K562 (cell line): ENCODE measurements at regions not wholly inside any gene's neighbourhood (a gene's known extent, or its start where the extent isn't known, plus 50 kb on each side); places are given as distances from the start of the nearest gene placed in this dataset.

Source experiments
- ATF2 ChIP-seq: sonication (generic); formaldehyde crosslinking; IDR thresholded peaks from 2 replicates; pipeline ENCODE4 v1.8.1; 2022; ENCODE audit warnings: missing genetic modification reagents
- COPS2 ChIP-seq: fragments of 450-650 bp; conservative IDR thresholded peaks from 2 replicates; pipeline ENCODE4 v1.6.1; 2016; ENCODE audit warnings: mild to moderate bottlenecking, moderate library complexity
- CTCF ChIP-seq, 3 experiments: IDR thresholded peaks in 2 of 3; conservative IDR thresholded peaks in 1 of 3; 2 replicates each; pipeline ENCODE4 v1.5.1; 2011 to 2012; ENCODE audit warnings: low read length in 3 of 3, mild to moderate bottlenecking in 3 of 3, control low read depth in 2 of 3, improper control_type of control experiment in 1 of 3, inconsistent platforms in 1 of 3, low read depth in 1 of 3, mixed read lengths in 1 of 3, moderate library complexity in 1 of 3; ENCODE audit not compliant: insufficient read depth in 2 of 3
- EZH2 ChIP-seq: IDR thresholded peaks from 2 replicates; pipeline ENCODE4 v1.6.1; 2012; ENCODE audit warnings: low read depth, mild to moderate bottlenecking, inconsistent platforms, low read length, borderline replicate concordance
- FOXJ3 ChIP-seq: sonication (generic); formaldehyde crosslinking; IDR thresholded peaks from 2 replicates; pipeline ENCODE4 v1.4.0; 2020; ENCODE audit warnings: mild to moderate bottlenecking, missing genetic modification reagents
- NCOA1 ChIP-seq: fragments of 450-650 bp; IDR thresholded peaks from 2 replicates; pipeline ENCODE4 v1.6.1; 2016; ENCODE audit warnings: low read depth
- POLR2AphosphoS5 ChIP-seq: IDR thresholded peaks from 2 replicates; pipeline ENCODE4 v1.6.1; 2011; ENCODE audit warnings: mild to moderate bottlenecking, low read depth, low read length, moderate library complexity; ENCODE audit not compliant: control insufficient read depth, insufficient read depth
- RBM14 ChIP-seq: fragments of 200-400 bp; formaldehyde crosslinking; IDR thresholded peaks from 2 replicates; pipeline ENCODE4 v1.6.1; 2018; ENCODE audit warnings: low read depth, mild to moderate bottlenecking, low read length, moderate library complexity, borderline replicate concordance; ENCODE audit not compliant: insufficient read depth
- SP1 ChIP-seq: sonication (generic); formaldehyde crosslinking; IDR thresholded peaks from 2 replicates; pipeline ENCODE4 v1.8.1; 2022; ENCODE audit warnings: mild to moderate bottlenecking, missing genetic modification reagents
- TAF1 ChIP-seq: IDR thresholded peaks from 2 replicates; pipeline ENCODE4 v1.6.1; 2011; ENCODE audit warnings: mild to moderate bottlenecking, low read length, moderate library complexity; ENCODE audit not compliant: insufficient read depth, control insufficient read depth, severe bottlenecking; ENCODE audit errors: extremely low read depth
- USF1 ChIP-seq: sonication (generic); formaldehyde crosslinking; IDR thresholded peaks from 2 replicates; pipeline ENCODE4 v1.9.0; 2022; ENCODE audit warnings: mild to moderate bottlenecking, missing genetic modification reagents
- ZBTB1 ChIP-seq: sonication (generic); formaldehyde crosslinking; IDR thresholded peaks from 2 replicates; pipeline ENCODE4 v1.8.1; 2023; ENCODE audit warnings: missing genetic modification reagents, low read depth, mild to moderate bottlenecking, borderline replicate concordance
- ZNF311 ChIP-seq: fragments of 250-450 bp; sonication (Bioruptor Pico); IDR thresholded peaks from 2 replicates; pipeline ENCODE4 v1.4.0; 2020; ENCODE audit warnings: mild to moderate bottlenecking, moderate library complexity
- ZNF696 ChIP-seq: fragments of 250-450 bp; sonication (Bioruptor Pico); conservative IDR thresholded peaks from 2 replicates; pipeline ENCODE4 v1.4.0; 2020; ENCODE audit warnings: mild to moderate bottlenecking, moderate library complexity

- TF ChIP-seq ATF2 (CRISPR knock-in tag): no peak
- TF ChIP-seq CTCF (IDR thresholded peaks at IDR 0.05 in 2 of 3, conservative IDR thresholded peaks at IDR 0.05 in 1 of 3; ENCODE audit: insufficient read depth in 2 of 3, low read depth in 1 of 3, low read length in 3 of 3): no peak
- TF ChIP-seq FOXJ3: no peak
- TF ChIP-seq ZNF696 (CRISPR knock-in tag): no peak
- no peak for TF ChIP-seq EZH2
- TF ChIP-seq COPS2: no peak
- TF ChIP-seq TAF1: no peak
- no peak for TF ChIP-seq ZBTB1 (CRISPR knock-in tag)
- no peak for TF ChIP-seq ZNF311 (CRISPR knock-in tag)
- no peak for TF ChIP-seq POLR2AphosphoS5
- TF ChIP-seq USF1: no peak
- TF ChIP-seq NCOA1: no peak
- no peak for TF ChIP-seq SP1 (CRISPR knock-in tag)
- TF ChIP-seq RBM14: no peak
Measured at GRCh38 chr12:89845767-89846166, 137.1 kb upstream of the ATP2B1 start.
